Breast epithelium (tissue), 3 donors: ENCODE measurements at regions not wholly inside any gene's neighbourhood (a gene's known extent, or its start where the extent isn't known, plus 50 kb on each side); places are given as distances from the start of the nearest gene placed in this dataset.
"Not testable (repeated sequence)": the region's sequence is repeated elsewhere in the genome, so short reads cannot be mapped to it uniquely, and the experiment has no call there.

Experiments
- CTCF ChIP-seq, 3 donors: fragments of 450-650 bp; IDR thresholded peaks; one replicate each; pipeline ENCODE4 v1.5.1; 2016 to 2017; ENCODE audit warnings: antibody characterized with exemption in 3 of 3, mild to moderate bottlenecking in 3 of 3, moderate library complexity in 3 of 3
- POLR2A ChIP-seq: fragments of 450-650 bp; IDR thresholded peaks from one replicate; pipeline ENCODE4 v1.6.1; 2016; ENCODE audit warnings: antibody characterized with exemption, mild to moderate bottlenecking, moderate library complexity
- POLR2AphosphoS5 ChIP-seq, 3 donors: sonication (generic); formaldehyde crosslinking; IDR thresholded peaks; one replicate each; pipeline ENCODE4 v1.6.1; 2017; ENCODE audit warnings: antibody characterized with exemption in 3 of 3

- not testable (repeated sequence) for TF ChIP-seq CTCF (IDR thresholded peaks at IDR 0.05); POLR2A; POLR2AphosphoS5 (IDR thresholded peaks at IDR 0.05)
Measured at GRCh38 chr9:39616480-39616879, 261.0 kb downstream of the SPATA31A1 start.
